BJ (cell line): ENCODE measurements at regions not wholly inside any gene's neighbourhood (a gene's known extent, or its start where the extent isn't known, plus 50 kb on each side); places are given as distances from the start of the nearest gene placed in this dataset.

Experiments
- CTCF ChIA-PET: fragments of 350-600 bp; formaldehyde crosslinking; extraction: SDS; loops from one replicate; lab custom pipeline; 2021; ENCODE audit warnings: antibody characterized with exemption, inconsistent platforms; lab: Yijun Ruan, JAX
- POLR2A ChIA-PET: fragments of 300-600 bp; sonication (Branson Sonifier 250); formaldehyde crosslinking; extraction: SDS; loops from one replicate; lab custom pipeline; 2021; ENCODE audit warnings: antibody characterized with exemption; lab: Charles Lee
- DNase-seq: peaks from one replicate; pipeline ENCODE4 v3.0.0-alpha.2; 2011; ENCODE audit warnings: low read depth
- H3K27me3 ChIP-seq: 2 replicates; pipeline ENCODE4 v1.6.0; 2011; ENCODE audit warnings: low read length; ENCODE audit not compliant: control insufficient read depth, insufficient read depth
- H3K36me3 ChIP-seq: 2 replicates; pipeline ENCODE4 v1.5.1; 2011; ENCODE audit warnings: low read length; ENCODE audit not compliant: control insufficient read depth, insufficient read depth
- H3K4me3 ChIP-seq: 2 replicates; pipeline ENCODE4 v1.5.1; 2011; ENCODE audit warnings: low read depth, mild to moderate bottlenecking, control low read depth, low read length
- CTCF ChIP-seq: IDR thresholded peaks from 2 replicates; pipeline ENCODE4 v1.5.1; 2011; ENCODE audit warnings: low read depth, mild to moderate bottlenecking, control low read depth, inconsistent platforms, low read length, moderate library complexity; ENCODE audit not compliant: insufficient read depth

- DNase-seq, result no peak
- Histone ChIP-seq H3K4me3 (no peak overlapping the region), H3K36me3 (no peaks in the 10 kb centered on the region), H3K27me3 (no peaks in the 10 kb centered on the region)
- TF ChIP-seq CTCF, result no peak
- POLR2A ChIA-PET, result no interaction called here
- CTCF ChIA-PET, result no interaction called here
Observed at GRCh38 chr4:115720611-115721010, 607.2 kb upstream of the NDST4 start.

- POLR2A ChIA-PET, result no interaction called here
- CTCF ChIA-PET, result no interaction called here
- TF ChIP-seq CTCF, result no peak
- no peak overlapping the region for H3K4me3 ChIP-seq
- H3K36me3 ChIP-seq, result no peaks in the 10 kb centered on the region
- no peak for DNase-seq
- no peaks in the 10 kb centered on the region for H3K27me3 ChIP-seq
Observed at GRCh38 chr4:115711575-115711974, 598.2 kb upstream of the NDST4 start.

- DNase-seq, result no peak
- no peak for TF ChIP-seq CTCF
- ChIA-PET POLR2A (no interaction called here), CTCF (no interaction called here)
- Histone ChIP-seq H3K4me3 (no peak overlapping the region), H3K27me3 (no peaks in the 10 kb centered on the region), H3K36me3 (no peaks in the 10 kb centered on the region)
Observed at GRCh38 chr4:115688961-115689360, 575.5 kb upstream of the NDST4 start.

- CTCF ChIA-PET, result no interaction called here
- no peak for TF ChIP-seq CTCF
- POLR2A ChIA-PET, result no interaction called here
- Histone ChIP-seq H3K27me3 (no peaks in the 10 kb centered on the region), H3K4me3 (no peak overlapping the region), H3K36me3 (no peaks in the 10 kb centered on the region)
- no peak for DNase-seq
Observed at GRCh38 chr4:115687052-115687755, 573.8 kb upstream of the NDST4 start.

- Histone ChIP-seq H3K27me3 (no peaks in the 10 kb centered on the region), H3K36me3 (no peaks in the 10 kb centered on the region), H3K4me3 (no peak overlapping the region)
- no peak for TF ChIP-seq CTCF
- ChIA-PET CTCF (no interaction called here), POLR2A (no interaction called here)
- DNase-seq, result no peak
Observed at GRCh38 chr4:115678425-115678941, 565.1 kb upstream of the NDST4 start.
